ENCODE measurements at regions not wholly inside any gene's neighbourhood (a gene's known extent, or its start where the extent isn't known, plus 50 kb on each side); places are given as distances from the start of the nearest gene placed in this dataset.

- H3K4me3 Mint-ChIP-seq: no peak overlapping the region
- no peaks in the 10 kb centered on the region for H3K4me1 Mint-ChIP-seq
- H3K27me3 Mint-ChIP-seq: no peaks in the 10 kb centered on the region
- no peaks in the 10 kb centered on the region for H3K36me3 Mint-ChIP-seq
- peaks cover 0 to 3% (median 0%) of the 10 kb centered on the region in 3 donors for H3K9me3 Mint-ChIP-seq
- no peak overlapping the region for H3K27ac Mint-ChIP-seq
These were observed 393.0 kb downstream of the LMO7 start for GRCh38 chr13:76029088-76029487.

- Mint-ChIP-seq H3K4me3 (no peak overlapping the region), H3K36me3 (no peaks in the 10 kb centered on the region), H3K4me1 (no peaks in the 10 kb centered on the region), H3K27me3 (peaks cover 2% of the 10 kb centered on the region), H3K9me3 (peaks cover 3 to 4% (median 3%) of the 10 kb centered on the region in 3 donors), H3K27ac (no peak overlapping the region)
These were observed 391.0 kb downstream of the LMO7 start for GRCh38 chr13:76027131-76027530.

GRCh38 chr13:76025392-76025791 is 389.3 kb downstream of the LMO7 start:
- no peak overlapping the region for H3K4me3 Mint-ChIP-seq
- peaks cover 2% of the 10 kb centered on the region for H3K27me3 Mint-ChIP-seq
- H3K27ac Mint-ChIP-seq: no peak overlapping the region
- H3K4me1 Mint-ChIP-seq: no peaks in the 10 kb centered on the region
- H3K9me3 Mint-ChIP-seq: peaks cover 3 to 4% (median 3%) of the 10 kb centered on the region in 3 donors
- no peaks in the 10 kb centered on the region for H3K36me3 Mint-ChIP-seq

- H3K4me3 Mint-ChIP-seq: no peak overlapping the region
- H3K36me3 Mint-ChIP-seq: no peaks in the 10 kb centered on the region
- H3K27me3 Mint-ChIP-seq: peaks cover 2% of the 10 kb centered on the region
- H3K27ac Mint-ChIP-seq: no peak overlapping the region
- no peaks in the 10 kb centered on the region for H3K4me1 Mint-ChIP-seq
- peaks cover 3 to 4% (median 3%) of the 10 kb centered on the region in 3 donors for H3K9me3 Mint-ChIP-seq
These were observed 388.0 kb downstream of the LMO7 start for GRCh38 chr13:76024151-76024550.

GRCh38 chr13:76023652-76024051 is 387.5 kb downstream of the LMO7 start:
- Mint-ChIP-seq H3K27me3 (peaks cover 2% of the 10 kb centered on the region), H3K27ac (no peak overlapping the region), H3K4me1 (no peaks in the 10 kb centered on the region), H3K36me3 (no peaks in the 10 kb centered on the region), H3K4me3 (no peak overlapping the region), H3K9me3 (peaks cover 3 to 4% (median 3%) of the 10 kb centered on the region in 3 donors)

GRCh38 chr13:76020421-76020955 is 384.4 kb downstream of the LMO7 start:
- no peak overlapping the region for H3K27ac Mint-ChIP-seq
- no peaks in the 10 kb centered on the region for H3K36me3 Mint-ChIP-seq
- H3K9me3 Mint-ChIP-seq: peaks cover 2 to 4% (median 3%) of the 10 kb centered on the region in 3 donors
- H3K4me1 Mint-ChIP-seq: no peaks in the 10 kb centered on the region
- peaks cover 2% of the 10 kb centered on the region for H3K27me3 Mint-ChIP-seq
- no peak overlapping the region for H3K4me3 Mint-ChIP-seq

GRCh38 chr13:76019421-76020044 is 383.4 kb downstream of the LMO7 start:
- Mint-ChIP-seq H3K36me3 (no peaks in the 10 kb centered on the region), H3K27ac (no peak overlapping the region), H3K4me3 (no peak overlapping the region), H3K27me3 (peaks cover 2% of the 10 kb centered on the region), H3K9me3 (peaks cover 0 to 4% (median 3%) of the 10 kb centered on the region in 3 donors), H3K4me1 (no peaks in the 10 kb centered on the region)

GRCh38 chr13:76017861-76018556 is 381.9 kb downstream of the LMO7 start:
- H3K9me3 Mint-ChIP-seq: no peaks in the 10 kb centered on the region
- no peaks in the 10 kb centered on the region for H3K4me1 Mint-ChIP-seq
- no peaks in the 10 kb centered on the region for H3K36me3 Mint-ChIP-seq
- H3K4me3 Mint-ChIP-seq: no peak overlapping the region
- no peaks in the 10 kb centered on the region for H3K27me3 Mint-ChIP-seq
- no peak overlapping the region for H3K27ac Mint-ChIP-seq

- no peak overlapping the region for H3K4me3 Mint-ChIP-seq
- peaks cover 1% of the 10 kb centered on the region for H3K36me3 Mint-ChIP-seq
- no peaks in the 10 kb centered on the region for H3K4me1 Mint-ChIP-seq
- no peak overlapping the region for H3K27ac Mint-ChIP-seq
- H3K9me3 Mint-ChIP-seq: no peaks in the 10 kb centered on the region
- H3K27me3 Mint-ChIP-seq: no peaks in the 10 kb centered on the region
These were observed 380.8 kb downstream of the LMO7 start for GRCh38 chr13:76016799-76017400.

GRCh38 chr13:76014406-76015318 is 378.5 kb downstream of the LMO7 start:
- H3K27me3 Mint-ChIP-seq: no peaks in the 10 kb centered on the region

GRCh38 chr13:76012091-76012721 is 376.1 kb downstream of the LMO7 start:
- H3K27ac Mint-ChIP-seq: no peak overlapping the region
- no peak overlapping the region for H3K4me3 Mint-ChIP-seq
- H3K36me3 Mint-ChIP-seq: peaks cover 1% of the 10 kb centered on the region
- no peaks in the 10 kb centered on the region for H3K9me3 Mint-ChIP-seq
- no peaks in the 10 kb centered on the region for H3K27me3 Mint-ChIP-seq
- no peaks in the 10 kb centered on the region for H3K4me1 Mint-ChIP-seq

More at GRCh38 chr13:76014406-76015318, 378.5 kb downstream of the LMO7 start:
- Mint-ChIP-seq H3K36me3 (peaks cover 1% of the 10 kb centered on the region), H3K27ac (no peak overlapping the region), H3K4me1 (no peaks in the 10 kb centered on the region), H3K9me3 (no peaks in the 10 kb centered on the region), H3K4me3 (no peak overlapping the region)

- Mint-ChIP-seq H3K27me3 (no peaks in the 10 kb centered on the region), H3K27ac (no peak overlapping the region), H3K36me3 (peaks cover 1% of the 10 kb centered on the region), H3K9me3 (no peaks in the 10 kb centered on the region), H3K4me1 (no peaks in the 10 kb centered on the region), H3K4me3 (no peak overlapping the region)
These were observed 373.2 kb downstream of the LMO7 start for GRCh38 chr13:76009267-76009890.

- Mint-ChIP-seq H3K4me1 (no peaks in the 10 kb centered on the region), H3K9me3 (no peaks in the 10 kb centered on the region), H3K27me3 (no peaks in the 10 kb centered on the region), H3K27ac (no peak overlapping the region), H3K36me3 (no peaks in the 10 kb centered on the region), H3K4me3 (no peak overlapping the region)
These were observed 368.3 kb downstream of the LMO7 start for GRCh38 chr13:76004416-76004815.

- Mint-ChIP-seq H3K4me1 (no peaks in the 10 kb centered on the region), H3K36me3 (no peaks in the 10 kb centered on the region), H3K9me3 (no peaks in the 10 kb centered on the region), H3K27me3 (no peaks in the 10 kb centered on the region), H3K4me3 (no peak overlapping the region), H3K27ac (no peak overlapping the region)
These were observed 364.0 kb downstream of the LMO7 start for GRCh38 chr13:76000131-76000530.

Data from IgD-negative memory B cell (primary cell).